SK-N-MC (cell line): ENCODE measurements at regions not wholly inside any gene's neighbourhood (a gene's known extent, or its start where the extent isn't known, plus 50 kb on each side); places are given as distances from the start of the nearest gene placed in this dataset.

ENCODE experiments used
- EZH2 ChIP-seq: fragments of 200-600 bp; sonication (generic); IDR thresholded peaks from one replicate; pipeline ENCODE4 v1.6.1; 2017; ENCODE audit warnings: antibody characterized with exemption
- POLR2AphosphoS5 ChIP-seq: IDR thresholded peaks from 2 replicates; pipeline ENCODE4 v1.6.1; 2012; ENCODE audit warnings: mild to moderate bottlenecking, low read depth, low read length, borderline replicate concordance

DNA sequence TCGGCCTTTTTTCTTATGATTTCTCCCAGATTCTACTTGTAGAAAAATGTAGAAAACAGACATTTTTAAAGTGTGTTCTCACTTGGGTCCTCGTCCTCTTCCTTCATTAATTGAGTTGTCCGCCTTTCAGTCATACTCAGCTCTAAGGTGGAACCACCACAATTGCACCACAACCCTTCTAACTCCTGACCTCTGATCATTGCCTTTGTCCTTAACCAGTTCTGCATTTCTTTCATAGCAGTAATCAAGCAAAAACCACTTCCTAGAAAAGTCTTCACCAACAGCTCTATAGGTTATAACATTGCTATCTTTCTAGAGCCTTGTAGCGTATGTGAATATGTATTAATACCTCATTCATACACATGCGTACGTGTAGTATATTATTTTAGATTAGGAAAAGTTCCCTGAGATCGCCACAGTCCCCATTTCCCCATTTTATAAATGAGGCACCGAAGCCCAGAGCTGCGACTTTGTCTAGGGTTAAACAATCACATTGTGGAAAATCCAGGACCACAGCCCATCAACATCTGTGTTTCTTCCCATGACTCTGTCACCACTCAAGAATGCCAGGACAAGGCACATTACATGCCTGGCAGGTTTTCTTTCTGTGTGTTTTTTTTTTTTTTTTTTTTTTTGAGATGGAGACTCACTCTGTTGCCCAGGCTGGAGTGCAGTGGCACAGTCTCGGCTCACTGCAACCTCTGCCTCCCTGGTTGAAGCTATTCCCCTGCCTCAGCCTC, 175.5 kb downstream of the BTBD3 start:
- no peak for TF ChIP-seq EZH2
- no peak for TF ChIP-seq POLR2AphosphoS5
